Putamen (tissue), 1 donor: ENCODE measurements at regions not wholly inside any gene's neighbourhood (a gene's known extent, or its start where the extent isn't known, plus 50 kb on each side); places are given as distances from the start of the nearest gene placed in this dataset.
"Not testable (repeated sequence)": the region's sequence is repeated elsewhere in the genome, so short reads cannot be mapped to it uniquely, and the experiment has no call there.

Experiments used
- DNase-seq: peaks from one replicate; pipeline ENCODE4 v3.0.0-alpha.2; 2016; ENCODE audit warnings: low spot score

DNA sequence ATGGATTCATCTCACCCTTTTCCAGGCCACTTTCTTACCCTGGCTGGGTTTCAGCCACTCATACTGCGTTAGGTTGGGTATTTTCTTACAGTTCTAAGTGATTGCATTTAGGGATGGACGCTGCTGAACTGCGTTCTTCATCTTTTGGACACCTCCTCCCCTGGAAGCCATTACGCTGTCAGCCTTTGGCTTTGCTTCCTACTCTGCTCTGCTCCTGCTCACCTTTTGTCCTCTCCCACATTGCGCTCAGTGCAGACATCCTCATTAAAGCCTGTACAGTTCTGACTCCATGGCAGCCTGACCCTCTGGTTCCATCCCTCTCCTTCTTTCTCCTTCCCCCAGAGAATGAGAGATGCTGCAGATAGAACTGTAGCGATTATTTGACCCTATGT is 108.9 kb downstream of the SRGAP2 start:
- DNase-seq, result not testable (repeated sequence)

DNA sequence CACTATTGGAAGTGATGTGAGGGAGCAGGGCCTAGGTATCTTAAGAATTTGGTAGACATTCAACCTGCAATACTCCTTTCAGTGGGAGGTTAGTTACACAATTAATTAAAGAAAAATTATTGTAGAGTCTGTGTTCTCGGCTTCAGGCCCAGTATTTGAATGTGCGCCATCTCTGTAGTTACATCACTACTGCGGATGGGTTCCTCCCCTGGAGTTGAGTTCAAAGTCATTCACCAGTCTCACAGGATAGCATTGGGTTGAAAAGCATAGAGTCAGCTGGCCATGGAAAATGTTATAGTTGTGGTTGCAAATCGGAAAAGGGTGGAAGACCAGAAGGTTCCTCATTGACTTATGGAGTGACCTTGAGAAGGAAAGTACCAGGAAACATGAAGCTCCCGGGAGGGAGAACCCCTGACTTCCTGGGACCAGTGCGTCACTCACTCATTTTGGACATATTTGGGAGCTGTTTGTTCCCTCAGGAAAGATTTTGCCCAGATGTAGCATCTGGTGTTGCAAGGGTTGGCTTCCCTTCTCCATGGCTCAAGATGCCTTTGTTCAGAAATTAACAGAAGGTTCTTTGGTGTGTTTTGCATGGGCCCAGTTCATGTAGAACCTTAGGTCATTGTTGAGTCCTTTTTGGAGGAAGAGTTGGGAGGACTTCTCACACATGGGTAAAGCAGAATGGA is 111.8 kb downstream of the SRGAP2 start:
- not testable (repeated sequence) for DNase-seq

DNA sequence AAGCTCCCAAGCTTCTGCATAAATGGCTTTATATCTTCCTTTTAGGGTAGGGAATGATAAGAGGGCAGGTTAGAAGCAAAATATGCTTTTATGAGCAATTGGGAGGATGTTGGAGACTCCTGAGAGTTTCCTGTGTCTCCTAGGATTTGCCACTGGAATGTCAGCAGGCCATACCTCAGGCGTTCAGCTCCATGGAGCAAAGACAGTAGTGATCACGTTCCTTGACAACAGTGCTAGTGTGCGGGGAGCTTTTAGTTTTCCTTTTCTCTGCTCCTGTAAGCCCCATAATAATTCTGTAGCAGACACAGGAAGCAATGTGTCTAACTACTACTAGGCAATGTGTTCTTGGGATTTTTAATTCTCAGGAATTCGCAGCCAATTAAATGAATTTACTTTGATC is 113.6 kb downstream of the SRGAP2 start:
- not testable (repeated sequence) for DNase-seq

DNA sequence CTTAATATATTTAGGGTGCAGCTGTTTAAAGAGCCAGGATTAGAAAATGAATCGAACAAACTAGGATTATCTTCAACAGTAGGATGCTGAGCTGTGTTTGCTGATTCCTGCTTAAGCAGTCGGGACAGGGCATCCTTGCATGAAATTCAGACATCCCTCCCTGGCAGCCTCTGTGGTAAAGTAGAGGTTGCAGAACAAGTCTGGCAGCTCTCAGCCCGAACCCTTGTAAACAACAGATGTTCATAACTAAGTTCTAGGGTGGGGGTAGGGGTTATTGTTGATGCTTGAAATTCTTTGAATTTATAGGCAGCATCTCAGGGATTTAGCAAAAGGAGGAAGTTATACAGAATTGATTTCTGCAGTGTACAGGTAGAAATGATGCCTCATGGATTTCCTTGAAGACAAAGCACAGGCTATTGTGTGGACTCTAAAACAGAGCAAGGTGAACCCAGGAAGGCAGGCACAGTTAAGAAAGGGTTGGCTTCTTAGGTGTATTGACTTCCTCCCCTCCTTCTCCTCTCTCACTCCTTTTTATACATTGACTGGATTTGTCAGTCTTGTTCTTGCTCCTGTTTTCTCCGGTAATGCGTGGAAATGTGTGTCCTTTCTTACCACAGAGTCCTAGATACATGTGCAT is 114.7 kb downstream of the SRGAP2 start:
- not testable (repeated sequence) for DNase-seq

- DNase-seq, result not testable (repeated sequence)
Observed at GRCh38 chr1:206320227-206320626, 116.9 kb downstream of the SRGAP2 start.

DNA sequence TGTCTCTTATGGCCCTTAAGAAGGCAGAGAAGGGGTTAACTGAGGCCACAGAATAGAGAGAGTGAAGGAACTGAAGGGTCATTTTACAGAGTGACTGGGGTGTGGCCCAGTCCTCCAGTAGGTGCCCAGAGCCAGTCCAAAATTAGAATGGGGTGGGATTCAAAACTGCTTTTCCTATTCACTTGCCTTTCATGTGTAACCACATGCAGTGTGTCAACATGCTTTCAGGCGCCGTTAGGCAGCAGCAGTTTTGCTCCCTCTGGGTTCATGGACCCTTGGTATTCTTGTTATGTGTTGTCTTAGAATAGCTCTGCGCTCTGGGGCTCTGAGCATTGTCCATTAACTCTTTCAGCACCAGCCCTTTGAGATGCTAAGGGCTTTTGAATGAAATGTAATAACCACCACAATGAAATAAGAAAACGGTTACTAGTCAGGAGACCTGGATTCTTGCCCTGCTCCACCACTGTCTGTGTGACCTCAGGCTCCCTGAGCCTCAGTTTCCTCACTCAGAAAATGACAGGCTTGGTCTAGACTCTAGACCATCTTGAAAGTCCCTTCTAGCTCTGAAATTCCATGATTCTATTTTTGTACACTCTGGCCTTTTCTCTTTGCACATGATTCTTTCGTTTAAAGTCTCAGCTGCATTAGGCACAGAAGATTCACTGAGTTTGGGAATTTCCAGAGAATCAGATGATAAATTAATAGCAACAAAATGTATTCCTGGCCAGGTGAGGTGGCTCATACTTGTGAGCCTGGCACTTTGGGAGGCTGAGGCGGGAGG is 123.0 kb downstream of the SRGAP2 start:
- DNase-seq, result not testable (repeated sequence)

DNA sequence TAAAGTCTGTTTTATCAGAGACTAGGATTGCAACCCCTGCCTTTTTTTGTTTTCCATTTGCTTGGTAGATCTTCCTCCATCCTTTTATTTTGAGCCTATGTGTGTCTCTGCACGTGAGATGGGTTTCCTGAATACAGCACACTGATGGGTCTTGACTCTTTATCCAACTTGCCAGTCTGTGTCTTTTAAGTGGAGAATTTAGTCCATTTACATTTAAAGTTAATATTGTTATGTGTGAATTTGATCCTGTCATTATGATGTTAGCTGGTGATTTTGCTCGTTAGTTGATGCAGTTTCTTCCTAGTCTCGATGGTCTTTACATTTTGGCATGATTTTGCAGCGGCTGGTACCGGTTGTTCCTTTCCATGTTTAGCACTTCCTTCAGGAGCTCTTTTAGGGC is 128.3 kb downstream of the SRGAP2 start:
- not testable (repeated sequence) for DNase-seq

DNA sequence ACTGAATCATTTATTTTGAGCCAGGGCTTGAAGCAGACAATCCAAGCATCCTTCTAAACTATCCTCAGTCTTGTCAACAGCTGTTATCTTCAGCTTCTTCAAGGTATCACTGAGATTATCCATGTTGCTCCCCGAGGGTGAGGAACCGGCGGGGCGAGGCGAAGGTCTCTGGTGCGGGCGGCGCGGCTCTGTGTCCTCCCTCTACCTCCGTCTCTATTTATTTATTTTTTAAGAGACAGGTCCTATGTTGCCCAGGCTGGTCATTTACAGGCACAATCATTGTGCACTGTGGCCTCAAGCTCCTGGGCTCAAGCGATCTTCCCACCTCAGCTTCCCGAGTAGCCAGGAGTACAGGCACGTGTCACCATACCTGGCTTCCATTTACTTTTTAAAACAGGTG is 130.0 kb downstream of the SRGAP2 start:
- DNase-seq, result not testable (repeated sequence)

- DNase-seq, result not testable (repeated sequence)
Observed at GRCh38 chr1:206333897-206334296, 130.6 kb downstream of the SRGAP2 start.

DNA sequence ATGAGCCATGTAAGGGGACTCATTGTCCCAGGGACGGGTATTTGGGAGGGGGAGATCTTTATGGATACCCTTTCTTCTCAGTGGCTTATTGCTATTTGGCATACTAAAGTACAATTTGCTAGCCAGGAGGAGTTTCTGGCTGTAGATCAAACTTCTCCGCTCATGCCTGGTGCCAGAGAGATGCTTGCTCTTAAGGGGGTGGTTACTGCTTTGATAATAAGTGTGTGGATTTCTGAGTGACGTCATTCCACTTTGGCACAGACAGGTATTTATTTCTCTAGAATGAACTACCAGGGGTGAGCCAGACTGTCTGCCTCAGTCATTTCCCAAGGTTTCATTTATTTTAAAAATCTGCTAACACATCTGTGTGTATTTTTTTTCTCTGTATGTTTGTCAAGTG is 131.1 kb downstream of the SRGAP2 start:
- not testable (repeated sequence) for DNase-seq

GRCh38 chr1:206335162-206335561 is 131.8 kb downstream of the SRGAP2 start:
- DNase-seq, result not testable (repeated sequence)

DNA sequence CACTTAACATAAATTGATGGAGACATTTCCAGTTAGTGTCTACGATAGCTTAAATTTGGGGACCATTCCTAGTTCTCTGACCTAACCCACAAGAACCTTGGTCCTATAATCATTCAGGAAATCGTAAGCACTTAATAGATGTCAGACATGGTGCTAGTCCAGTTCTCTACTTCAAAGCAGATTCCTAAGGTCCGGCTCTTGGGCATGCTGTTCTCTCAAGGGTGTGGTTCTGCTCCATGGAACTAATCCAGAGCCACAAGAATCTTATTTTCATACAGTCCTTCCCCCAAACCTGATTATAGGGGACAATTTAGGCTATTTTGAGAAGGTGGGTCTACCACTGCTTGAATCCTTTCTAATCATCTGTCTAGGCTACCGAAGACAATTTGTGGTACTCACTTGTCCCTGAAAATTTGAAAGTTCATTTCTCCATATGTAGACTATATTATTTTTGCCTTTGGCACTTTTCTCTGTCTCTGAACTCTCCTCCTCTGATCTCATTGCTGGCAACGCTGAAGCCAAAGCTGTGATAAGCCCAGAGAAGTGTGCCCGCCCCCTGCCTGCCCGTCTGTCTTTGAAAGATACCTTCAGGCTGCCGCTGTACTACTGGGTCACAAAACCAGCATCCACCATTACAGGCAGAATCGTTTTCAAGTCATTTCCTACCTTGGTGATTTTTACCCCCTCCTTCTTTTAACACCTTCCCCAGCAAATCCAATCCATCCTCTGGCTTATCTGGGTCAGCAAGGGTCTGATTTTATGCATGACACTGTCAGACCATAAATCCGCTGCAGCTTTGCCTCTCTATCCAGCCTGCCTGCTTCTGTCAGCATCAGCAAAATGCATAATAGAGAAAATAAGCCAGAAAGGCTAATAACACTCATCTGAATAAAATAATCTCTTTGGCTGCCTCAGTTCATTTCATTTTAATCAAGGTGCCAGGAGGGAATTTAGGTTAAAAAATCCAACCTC is 132.8 kb downstream of the SRGAP2 start:
- DNase-seq, result not testable (repeated sequence)

GRCh38 chr1:206337024-206337423 is 133.3 kb upstream of the IKBKE start:
- not testable (repeated sequence) for DNase-seq

DNA sequence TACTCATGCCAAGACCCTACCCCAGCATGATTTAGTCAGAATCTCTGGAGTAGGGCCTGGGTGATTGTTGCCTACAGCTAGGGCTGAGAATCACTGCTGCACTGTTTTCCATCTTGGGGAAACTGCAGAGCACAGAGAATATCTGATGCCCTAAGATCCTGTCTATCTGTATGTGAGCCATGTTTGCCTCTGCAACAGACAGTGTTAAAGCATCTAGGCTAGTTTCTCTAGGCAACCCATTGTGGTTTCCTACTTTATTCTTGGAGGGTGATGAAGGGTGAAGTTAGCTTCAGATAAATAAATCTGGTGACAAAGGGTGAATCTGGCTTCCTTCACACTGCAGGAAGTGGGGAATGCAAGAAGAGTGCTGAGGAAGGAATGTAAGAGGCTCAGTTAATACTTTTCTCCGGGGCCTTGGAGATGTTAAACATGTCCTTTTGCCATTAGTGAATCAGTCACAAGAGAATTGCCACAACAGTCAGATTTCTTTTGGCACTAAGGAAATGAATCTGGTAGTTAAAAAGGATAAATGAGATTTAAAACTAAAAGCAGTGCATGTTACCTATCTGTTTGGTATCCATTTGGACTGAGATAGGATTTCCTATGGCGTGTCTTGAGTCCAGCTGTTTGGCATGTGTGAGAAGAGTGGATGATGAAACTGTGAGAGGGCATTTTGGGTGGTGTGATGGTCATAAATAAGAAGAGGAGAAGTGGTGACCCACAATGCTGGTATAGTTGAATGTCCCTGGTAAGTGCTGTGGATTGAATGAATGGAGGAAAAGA is 119.6 kb upstream of the IKBKE start:
- not testable (repeated sequence) for DNase-seq

DNA sequence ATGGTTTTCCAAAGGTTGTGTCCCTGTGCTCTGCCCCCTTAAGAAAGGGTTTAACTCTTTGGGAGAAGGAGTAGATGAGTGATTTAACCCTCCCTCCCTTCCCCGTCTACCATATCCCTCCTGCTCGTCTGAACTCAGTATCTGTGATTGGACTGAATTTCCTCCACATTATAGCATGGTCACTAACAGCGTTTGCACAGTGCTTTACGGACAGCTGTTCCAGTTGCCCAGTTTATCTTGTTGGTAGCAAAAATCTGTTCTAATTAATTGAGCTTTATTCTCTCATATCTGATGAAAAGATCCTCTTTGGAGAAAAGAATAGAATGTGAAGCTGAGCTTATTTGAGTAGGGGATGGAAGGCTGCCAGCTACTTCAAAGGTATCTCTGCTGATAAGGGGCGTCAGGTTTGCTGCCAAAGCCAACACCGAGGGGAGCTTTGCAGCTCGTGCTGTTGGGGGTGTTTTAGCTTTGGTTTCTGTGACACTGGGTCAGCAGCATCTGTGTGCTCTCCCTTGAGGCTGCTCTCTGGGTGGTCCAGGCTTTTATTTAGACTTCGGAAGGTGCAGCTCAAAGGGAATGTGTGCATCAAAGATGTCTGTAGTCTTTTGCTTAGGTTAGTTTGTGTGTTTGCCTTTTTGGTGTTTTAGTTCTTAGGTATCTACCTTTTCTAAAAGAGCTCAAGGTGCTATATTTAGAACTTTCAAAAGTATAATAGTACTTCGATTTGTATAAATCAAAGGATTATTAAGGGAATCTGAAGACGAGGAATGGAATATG is 118.8 kb upstream of the IKBKE start:
- DNase-seq, result not testable (repeated sequence)

DNA sequence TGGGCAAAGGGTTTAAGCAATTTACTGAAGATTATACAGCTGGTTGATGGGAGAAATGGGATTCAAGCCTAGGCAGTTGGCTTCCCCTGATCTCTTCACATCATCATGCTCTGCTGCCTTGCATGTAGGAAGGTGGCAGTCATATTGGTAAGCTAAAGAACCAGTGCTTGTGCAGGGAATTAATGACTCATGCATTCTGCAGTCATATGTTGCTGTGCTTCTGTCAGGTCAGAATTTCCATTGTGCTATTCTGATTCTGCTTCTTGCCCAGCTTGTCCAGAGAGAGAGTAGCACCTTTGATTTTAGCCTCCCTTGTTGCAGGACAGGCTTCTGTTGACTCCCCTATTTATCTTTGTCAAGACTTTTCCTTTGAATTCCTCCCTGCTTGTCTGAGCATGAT is 114.0 kb upstream of the IKBKE start:
- DNase-seq, result not testable (repeated sequence)

- DNase-seq, result not testable (repeated sequence)
Observed at GRCh38 chr1:206357962-206358361, 112.3 kb upstream of the IKBKE start.

GRCh38 chr1:206358771-206359170 is 111.5 kb upstream of the IKBKE start:
- not testable (repeated sequence) for DNase-seq

GRCh38 chr1:206359377-206359776 is 110.9 kb upstream of the IKBKE start:
- not testable (repeated sequence) for DNase-seq

DNA sequence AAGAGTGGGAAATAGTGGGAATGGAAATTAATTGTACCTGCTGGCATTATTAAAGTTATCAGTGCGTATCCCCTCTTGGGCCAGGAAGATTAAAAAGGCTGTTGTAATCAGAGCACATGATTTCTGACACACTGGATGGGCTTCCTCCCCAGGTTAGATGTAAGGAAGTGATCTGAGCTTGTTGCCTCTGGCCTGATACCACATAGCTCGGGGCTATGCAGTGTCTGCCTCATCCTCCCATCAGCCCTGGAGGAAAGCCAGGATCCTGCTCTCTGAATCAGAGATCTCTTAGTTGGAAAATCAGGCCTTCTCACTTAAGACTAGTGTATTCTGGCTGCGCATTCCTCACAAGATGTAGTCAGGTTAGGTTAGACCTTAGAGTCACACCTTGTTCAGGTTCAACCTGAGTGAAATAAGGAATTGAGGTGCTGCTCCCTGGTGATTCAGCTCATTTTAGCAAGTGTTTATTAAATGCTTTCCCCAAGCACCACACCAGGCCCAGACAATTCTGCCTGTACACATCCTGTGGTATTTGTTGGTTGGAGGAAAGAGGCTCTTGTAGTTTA is 108.2 kb upstream of the IKBKE start:
- not testable (repeated sequence) for DNase-seq
